HepG2 (cell line): ENCODE measurements at regions not wholly inside any gene's neighbourhood (a gene's known extent, or its start where the extent isn't known, plus 50 kb on each side); places are given as distances from the start of the nearest gene placed in this dataset.

ENCODE experiments used
- ATAC-seq: fragments of 200-7000 bp; cut with Tn5 transposase; 3 replicates; pipeline ENCODE4 v1.9.1; 2020; ENCODE audit warnings: mild to moderate bottlenecking, moderate library complexity
- BruUV-seq: library from RNA; stranded (reverse); fragments of 400-500 nt; replicated peaks from 2 replicates; lab custom pipeline; 2021; lab: Mats Ljungman, UMichigan
- CTCF ChIA-PET: fragments of 300-600 bp; formaldehyde crosslinking; extraction: SDS; loops from one replicate; lab custom pipeline; 2021; ENCODE audit warnings: low total read pairs, inconsistent platforms, low intra/inter-chr PET ratio; lab: Yijun Ruan, JAX
- POLR2A ChIA-PET: fragments of 350-600 bp; sonication (Branson Sonifier 250); formaldehyde crosslinking; loops from one replicate; lab custom pipeline; 2020; ENCODE audit warnings: antibody characterized with exemption, inconsistent platforms; lab: Yijun Ruan, JAX
- DNase-seq: peaks from one replicate; pipeline ENCODE4 v3.0.0-alpha.2; 2015; ENCODE audit warnings: low spot score
- FAIRE-seq: peaks from 3 replicates; lab custom pipeline; 2011; peaks lifted over from hg19 to GRCh38; lab: Jason Lieb, UNC
- H2AFZ ChIP-seq: one replicate; pipeline ENCODE4 v1.6.1; 2011; ENCODE audit warnings: low read length, inconsistent platforms
- H3K27ac ChIP-seq: fragments of 300-600 bp; 3 replicates; pipeline ENCODE4 v1.8.0; 2011; ENCODE audit warnings: mixed run types, mild to moderate bottlenecking, mixed read lengths, low read length, inconsistent platforms; ENCODE audit not compliant: insufficient read depth; ENCODE audit errors: extremely low read length
- H3K27me3 ChIP-seq, 2 experiments: fragments of 200-600 bp in 1 of 2; 2 replicates in 1 of 2; 3 replicates in 1 of 2; pipeline versions ENCODE4 v1.6.0 to v1.8.0; 2011; ENCODE audit warnings: low read length in 2 of 2, mild to moderate bottlenecking in 2 of 2, moderate library complexity in 2 of 2, inconsistent platforms in 1 of 2; ENCODE audit not compliant: insufficient read depth in 2 of 2, control insufficient read depth in 1 of 2
- H3K36me3 ChIP-seq, 2 experiments: fragments of 200-600 bp in 1 of 2; replicated peaks in 1 of 2; 2 replicates in 1 of 2; 3 replicates in 1 of 2; pipeline versions ENCODE4 v1.5.1 to v1.8.0; 2011; ENCODE audit warnings: low read length in 2 of 2, inconsistent platforms in 1 of 2; ENCODE audit not compliant: insufficient read depth in 2 of 2, control insufficient read depth in 1 of 2
- H3K4me1 ChIP-seq: 2 replicates; pipeline ENCODE4 v1.5.1; 2012; ENCODE audit warnings: low read length, inconsistent platforms; ENCODE audit not compliant: insufficient read depth
- H3K4me2 ChIP-seq: 2 replicates; pipeline ENCODE4 v1.6.0; 2011; ENCODE audit warnings: low read depth, low read length, inconsistent platforms
- H3K4me3 ChIP-seq, 3 experiments: fragments of 200-600 bp in 1 of 3; sonication (generic), shearing (Covaris generic) in 1 of 3; replicated peaks in 1 of 3; 2 replicates each; pipeline ENCODE4 v1.5.1; 2011 to 2016; ENCODE audit warnings: low read length in 3 of 3, inconsistent platforms in 2 of 3, low read depth in 2 of 3, mild to moderate bottlenecking in 2 of 3, control low read depth in 1 of 3, mixed read lengths in 1 of 3; ENCODE audit not compliant: insufficient read depth in 1 of 3
- H3K79me2 ChIP-seq: one replicate; pipeline ENCODE4 v1.6.1; 2011; ENCODE audit warnings: low read length, inconsistent platforms; ENCODE audit not compliant: insufficient read depth
- H3K9ac ChIP-seq: 2 replicates; pipeline ENCODE4 v1.6.0; 2011; ENCODE audit warnings: mild to moderate bottlenecking, low read depth, low read length, inconsistent platforms; ENCODE audit not compliant: insufficient read depth
- H3K9me3 ChIP-seq: 2 replicates; pipeline ENCODE4 v1.5.1; 2012; ENCODE audit warnings: mild to moderate bottlenecking, low read length
- H4K20me1 ChIP-seq: 2 replicates; pipeline ENCODE4 v1.6.0; 2011; ENCODE audit warnings: inconsistent platforms, mild to moderate bottlenecking, low read length, moderate library complexity; ENCODE audit not compliant: insufficient read depth
- IRX3 ChIP-seq: sonication (generic); formaldehyde crosslinking; IDR thresholded peaks from 2 replicates; pipeline ENCODE4 v1.8.1; 2023; ENCODE audit warnings: mild to moderate bottlenecking, low read depth, missing genetic modification reagents, borderline replicate concordance
- KLF15 ChIP-seq: sonication (generic); formaldehyde crosslinking; IDR thresholded peaks from 2 replicates; pipeline ENCODE4 v1.8.1; 2023; ENCODE audit warnings: borderline replicate concordance, mild to moderate bottlenecking, inconsistent platforms, missing genetic modification reagents, mixed read lengths
- MEIS1 ChIP-seq: sonication (generic); formaldehyde crosslinking; IDR thresholded peaks from 2 replicates; pipeline ENCODE4 v1.9.0; 2021; ENCODE audit warnings: mild to moderate bottlenecking, missing genetic modification reagents, moderate library complexity, borderline replicate concordance
- SYNCRIP ChIP-seq: fragments of 200-400 bp; formaldehyde crosslinking; IDR thresholded peaks from 2 replicates; pipeline ENCODE4 v1.6.1; 2018; ENCODE audit warnings: mild to moderate bottlenecking, low read depth, low read length; ENCODE audit not compliant: insufficient read depth
- WGBS: methylation state at CpG from one replicate; pipeline ENCODE4 v1.1.6; 2017; ENCODE audit warnings: low lambda C conversion rate; 5-methylcytosine and 5-hydroxymethylcytosine counted together
- in situ Hi-C: cut with HindIII; loops from 2 replicates; pipeline ENCODE4 v1.10.0; 2017; ENCODE audit warnings: low pct_unique_long_range_greater_than_20kb; ENCODE audit not compliant: extremely low pct_ligation_motif_present
- intact Hi-C: fragments of 100-400 bp; cut with micrococcal nuclease; formaldehyde crosslinking; loops from one replicate; pipeline ENCODE4 v1.10.0; 2022; ENCODE audit not compliant: unreplicated experiment
- TF ChIP-seq, protein P1 (sequence below): sonication (generic); formaldehyde crosslinking; IDR thresholded peaks from 2 replicates; pipeline ENCODE4 v1.5.1; 2020; ENCODE audit warnings: mild to moderate bottlenecking, moderate library complexity, missing genetic modification reagents
- TF ChIP-seq, protein P2 (sequence below): sonication (generic); formaldehyde crosslinking; IDR thresholded peaks from 2 replicates; pipeline ENCODE4 v1.4.0; 2020; ENCODE audit warnings: missing genetic modification reagents, borderline replicate concordance
- TF ChIP-seq, protein P3 (sequence below): sonication (generic); formaldehyde crosslinking; IDR thresholded peaks from 2 replicates; pipeline ENCODE4 v1.5.0; 2020; ENCODE audit warnings: mild to moderate bottlenecking, missing genetic modification reagents

DNA sequence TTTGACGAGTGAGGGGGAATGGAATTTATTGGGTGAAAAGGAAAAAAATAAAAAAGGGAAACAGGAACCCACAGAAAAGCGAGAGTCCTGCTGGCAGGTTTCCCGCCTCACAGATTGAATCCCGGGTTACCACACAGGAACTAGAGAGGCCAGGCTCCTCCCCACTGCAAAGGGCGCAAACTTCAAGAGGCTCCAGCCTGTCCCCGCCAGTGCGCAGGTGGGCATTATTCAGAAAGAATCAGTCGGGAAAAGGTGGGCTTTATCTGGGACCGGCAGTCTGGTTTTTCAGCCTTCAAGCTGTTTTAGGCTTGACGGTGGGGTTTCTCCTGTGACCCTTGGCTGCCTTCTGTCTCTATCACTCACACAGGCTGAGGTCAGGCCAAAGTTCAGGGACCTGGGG is 1496.8 kb downstream of the RPA4 start:
- ChIA-PET POLR2A (no interaction called here), CTCF (no interaction called here)
- TF ChIP-seq, protein P1, sequence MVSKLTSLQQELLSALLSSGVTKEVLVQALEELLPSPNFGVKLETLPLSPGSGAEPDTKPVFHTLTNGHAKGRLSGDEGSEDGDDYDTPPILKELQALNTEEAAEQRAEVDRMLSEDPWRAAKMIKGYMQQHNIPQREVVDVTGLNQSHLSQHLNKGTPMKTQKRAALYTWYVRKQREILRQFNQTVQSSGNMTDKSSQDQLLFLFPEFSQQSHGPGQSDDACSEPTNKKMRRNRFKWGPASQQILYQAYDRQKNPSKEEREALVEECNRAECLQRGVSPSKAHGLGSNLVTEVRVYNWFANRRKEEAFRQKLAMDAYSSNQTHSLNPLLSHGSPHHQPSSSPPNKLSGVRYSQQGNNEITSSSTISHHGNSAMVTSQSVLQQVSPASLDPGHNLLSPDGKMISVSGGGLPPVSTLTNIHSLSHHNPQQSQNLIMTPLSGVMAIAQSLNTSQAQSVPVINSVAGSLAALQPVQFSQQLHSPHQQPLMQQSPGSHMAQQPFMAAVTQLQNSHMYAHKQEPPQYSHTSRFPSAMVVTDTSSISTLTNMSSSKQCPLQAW (CRISPR knock-in tag) = no peak
- TF ChIP-seq KLF15 (CRISPR knock-in tag) = no peak
- TF ChIP-seq, protein P2, sequence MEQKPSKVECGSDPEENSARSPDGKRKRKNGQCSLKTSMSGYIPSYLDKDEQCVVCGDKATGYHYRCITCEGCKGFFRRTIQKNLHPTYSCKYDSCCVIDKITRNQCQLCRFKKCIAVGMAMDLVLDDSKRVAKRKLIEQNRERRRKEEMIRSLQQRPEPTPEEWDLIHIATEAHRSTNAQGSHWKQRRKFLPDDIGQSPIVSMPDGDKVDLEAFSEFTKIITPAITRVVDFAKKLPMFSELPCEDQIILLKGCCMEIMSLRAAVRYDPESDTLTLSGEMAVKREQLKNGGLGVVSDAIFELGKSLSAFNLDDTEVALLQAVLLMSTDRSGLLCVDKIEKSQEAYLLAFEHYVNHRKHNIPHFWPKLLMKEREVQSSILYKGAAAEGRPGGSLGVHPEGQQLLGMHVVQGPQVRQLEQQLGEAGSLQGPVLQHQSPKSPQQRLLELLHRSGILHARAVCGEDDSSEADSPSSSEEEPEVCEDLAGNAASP (CRISPR knock-in tag) = no peak
- TF ChIP-seq MEIS1 = no peak
- TF ChIP-seq IRX3 (CRISPR knock-in tag) = no peak
- TF ChIP-seq, protein P3, sequence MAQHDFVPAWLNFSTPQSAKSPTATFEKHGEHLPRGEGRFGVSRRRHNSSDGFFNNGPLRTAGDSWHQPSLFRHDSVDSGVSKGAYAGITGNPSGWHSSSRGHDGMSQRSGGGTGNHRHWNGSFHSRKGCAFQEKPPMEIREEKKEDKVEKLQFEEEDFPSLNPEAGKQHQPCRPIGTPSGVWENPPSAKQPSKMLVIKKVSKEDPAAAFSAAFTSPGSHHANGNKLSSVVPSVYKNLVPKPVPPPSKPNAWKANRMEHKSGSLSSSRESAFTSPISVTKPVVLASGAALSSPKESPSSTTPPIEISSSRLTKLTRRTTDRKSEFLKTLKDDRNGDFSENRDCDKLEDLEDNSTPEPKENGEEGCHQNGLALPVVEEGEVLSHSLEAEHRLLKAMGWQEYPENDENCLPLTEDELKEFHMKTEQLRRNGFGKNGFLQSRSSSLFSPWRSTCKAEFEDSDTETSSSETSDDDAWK = no peak
- no peak for TF ChIP-seq SYNCRIP
- 56% methylated on average over 10 of the region's 10 CpGs for WGBS
- H3K79me2 ChIP-seq = no peaks in the 10 kb centered on the region
- intact Hi-C loops (no loop called here), in situ Hi-C loops (no loop called here)
- ATAC-seq (no peak), FAIRE-seq (no peak), DNase-seq (no peak)
- no peak overlapping the region for H2AFZ ChIP-seq
- no peaks in the 10 kb centered on the region for H3K27me3 ChIP-seq
- no peak overlapping the region for H3K4me3 ChIP-seq
- no peak overlapping the region for H3K4me2 ChIP-seq
- no peaks in the 10 kb centered on the region for H3K36me3 ChIP-seq
- no peaks in the 10 kb centered on the region for H3K9me3 ChIP-seq
- no peaks in the 10 kb centered on the region for H4K20me1 ChIP-seq
- H3K27ac ChIP-seq = no peak overlapping the region
- H3K4me1 ChIP-seq = no peaks in the 10 kb centered on the region
- H3K9ac ChIP-seq = no peak overlapping the region
- BruUV-seq = no TSS peak
